Subcutaneous abdominal adipose tissue (tissue), 5 donors: ENCODE measurements at regions not wholly inside any gene's neighbourhood (a gene's known extent, or its start where the extent isn't known, plus 50 kb on each side); places are given as distances from the start of the nearest gene placed in this dataset.

Experiments used
- H3K27ac ChIP-seq: one replicate; pipeline ENCODE4 v1.7.0; 2013; ENCODE audit warnings: low read depth, mild to moderate bottlenecking, inconsistent platforms, low read length, moderate library complexity
- H3K27me3 ChIP-seq, 5 donors: one replicate each; pipeline ENCODE4 v1.7.0; 2013; ENCODE audit warnings: low read length in 5 of 5, inconsistent platforms in 1 of 5; ENCODE audit not compliant: control insufficient read depth in 5 of 5, insufficient read depth in 4 of 5
- H3K36me3 ChIP-seq, 5 donors: one replicate each; pipeline ENCODE4 v1.7.0; 2013; ENCODE audit warnings: low read length in 5 of 5; ENCODE audit not compliant: control insufficient read depth in 5 of 5, insufficient read depth in 5 of 5
- H3K4me1 ChIP-seq, 5 donors: one replicate each; pipeline ENCODE4 v1.7.0; 2013; ENCODE audit warnings: low read length in 5 of 5, mild to moderate bottlenecking in 3 of 5, moderate library complexity in 1 of 5; ENCODE audit not compliant: control insufficient read depth in 5 of 5, insufficient read depth in 5 of 5
- H3K4me3 ChIP-seq, 5 donors: one replicate each; pipeline ENCODE4 v1.7.0; 2013; ENCODE audit warnings: low read length in 5 of 5, low read depth in 1 of 5
- H3K9ac ChIP-seq, 5 donors: one replicate each; pipeline ENCODE4 v1.7.0; 2013; ENCODE audit warnings: low read length in 5 of 5, mild to moderate bottlenecking in 4 of 5, moderate library complexity in 3 of 5
- H3K9me3 ChIP-seq, 5 donors: one replicate each; pipeline ENCODE4 v1.7.0; 2013; ENCODE audit warnings: low read length in 5 of 5; ENCODE audit not compliant: control insufficient read depth in 5 of 5
- donor health status: healthy.
- donor health status: healthy.
- donor health status: healthy.
- donor health status: healthy.
- donor health status: healthy.

DNA sequence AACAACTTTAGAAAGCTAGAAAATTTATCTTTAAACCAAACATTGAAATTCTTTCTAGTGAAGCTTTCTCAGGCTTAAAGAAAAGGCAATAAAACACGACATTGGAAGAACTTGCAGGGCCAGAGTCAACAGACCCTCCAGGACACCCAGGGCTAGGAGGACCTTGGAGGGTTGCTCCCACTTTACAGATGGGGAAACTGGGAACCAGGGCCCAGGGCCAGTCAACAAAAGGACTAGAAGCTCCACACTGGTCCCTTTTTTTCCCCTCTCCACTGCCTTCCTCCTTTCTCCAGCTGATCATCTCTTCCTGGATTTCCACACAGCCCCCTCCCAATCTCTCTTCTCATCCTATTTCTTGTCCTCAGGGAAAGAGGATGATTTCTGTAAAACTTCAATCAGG, 307.7 kb upstream of the CDH5 start:
- H3K9me3 ChIP-seq, result no peaks in the 10 kb centered on the region
- no peaks in the 10 kb centered on the region for H3K36me3 ChIP-seq
- no peak overlapping the region for H3K4me3 ChIP-seq
- H3K27me3 ChIP-seq, result peaks cover 0 to 10% (median 0%) of the 10 kb centered on the region in 5 donors
- no peak overlapping the region for H3K9ac ChIP-seq
- no peaks in the 10 kb centered on the region for H3K4me1 ChIP-seq
- no peak overlapping the region for H3K27ac ChIP-seq

- H3K27me3 ChIP-seq, result peaks cover 0 to 10% (median 0%) of the 10 kb centered on the region in 5 donors
- no peaks in the 10 kb centered on the region for H3K36me3 ChIP-seq
- H3K27ac ChIP-seq, result no peak overlapping the region
- H3K4me1 ChIP-seq, result no peaks in the 10 kb centered on the region
- H3K9ac ChIP-seq, result no peak overlapping the region
- no peaks in the 10 kb centered on the region for H3K9me3 ChIP-seq
- H3K4me3 ChIP-seq, result no peak overlapping the region
Observed at GRCh38 chr16:66058172-66058691, 308.3 kb upstream of the CDH5 start.

DNA sequence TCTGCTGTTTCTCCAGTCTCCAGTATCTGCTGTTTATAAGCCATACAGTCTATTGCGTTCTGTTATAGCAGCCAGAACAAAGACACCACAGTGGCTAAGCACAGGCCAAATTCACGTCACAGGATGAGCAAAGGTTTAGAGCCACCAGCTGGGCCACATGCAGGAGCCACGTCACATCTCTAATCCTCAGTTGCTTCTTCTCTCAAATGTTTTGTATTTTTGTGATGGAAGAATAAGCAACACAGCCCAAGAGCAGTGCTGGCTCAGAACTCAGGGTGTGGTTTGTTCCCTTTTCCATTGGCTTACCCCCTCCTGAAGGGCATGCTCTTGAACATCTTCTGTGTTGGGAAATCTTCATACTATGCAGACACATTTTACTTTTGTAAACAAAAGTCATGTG, 309.4 kb upstream of the CDH5 start:
- H3K4me3 ChIP-seq, result no peak overlapping the region
- no peak overlapping the region for H3K9ac ChIP-seq
- no peaks in the 10 kb centered on the region for H3K9me3 ChIP-seq
- no peaks in the 10 kb centered on the region for H3K4me1 ChIP-seq
- no peaks in the 10 kb centered on the region for H3K36me3 ChIP-seq
- H3K27ac ChIP-seq, result no peak overlapping the region
- peaks cover 0 to 10% (median 0%) of the 10 kb centered on the region in 5 donors for H3K27me3 ChIP-seq

DNA sequence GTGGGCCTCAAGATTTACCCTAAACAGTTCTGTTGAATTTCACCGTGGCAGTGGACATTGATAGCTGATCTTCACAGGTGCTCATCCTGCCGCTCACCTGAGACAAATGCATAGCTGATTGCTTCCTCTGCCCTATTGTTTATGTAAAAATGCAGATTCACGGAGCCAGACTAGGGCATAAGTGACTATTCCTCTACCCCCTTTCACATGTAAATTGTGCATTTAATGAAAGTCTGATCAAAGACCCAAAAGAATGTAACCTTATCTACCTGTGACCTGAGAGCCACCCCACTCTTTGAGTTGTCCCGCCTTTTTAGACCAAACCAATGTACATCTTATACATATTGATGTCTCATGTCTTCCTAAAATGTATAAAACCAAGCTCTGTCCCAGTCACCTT, 312.4 kb upstream of the CDH5 start:
- no peak overlapping the region for H3K4me3 ChIP-seq
- H3K27ac ChIP-seq, result no peak overlapping the region
- no peak overlapping the region for H3K9ac ChIP-seq
- H3K4me1 ChIP-seq, result no peaks in the 10 kb centered on the region
- H3K36me3 ChIP-seq, result no peaks in the 10 kb centered on the region
- H3K27me3 ChIP-seq, result peaks cover 0 to 3% (median 0%) of the 10 kb centered on the region in 5 donors
- peaks cover 0 to 4% (median 0%) of the 10 kb centered on the region in 5 donors for H3K9me3 ChIP-seq

DNA sequence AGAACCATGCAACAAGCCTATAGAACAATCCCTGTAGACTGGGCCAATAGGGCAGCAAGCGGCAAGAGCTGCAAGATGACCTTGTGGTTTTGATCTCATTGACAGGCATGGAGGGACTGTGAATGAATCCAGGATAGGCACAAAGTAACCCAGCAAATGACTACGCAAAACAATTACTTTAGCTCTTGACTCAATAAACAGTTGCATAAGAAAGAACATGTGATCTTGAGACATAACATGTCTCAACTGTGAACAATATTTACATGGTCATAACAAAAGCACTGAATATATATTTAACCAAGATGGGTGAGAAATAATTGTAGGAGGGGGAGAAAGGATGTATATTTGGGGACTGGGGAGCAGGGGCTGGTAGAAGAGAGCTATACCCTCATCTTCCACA, 313.7 kb upstream of the CDH5 start:
- Histone ChIP-seq H3K27ac (no peak overlapping the region), H3K4me1 (no peaks in the 10 kb centered on the region), H3K4me3 (no peak overlapping the region), H3K9me3 (peaks cover 0 to 4% (median 0%) of the 10 kb centered on the region in 5 donors), H3K27me3 (peaks cover 0 to 3% (median 0%) of the 10 kb centered on the region in 5 donors), H3K9ac (no peak overlapping the region), H3K36me3 (no peaks in the 10 kb centered on the region)

- Histone ChIP-seq H3K4me3 (no peak overlapping the region), H3K4me1 (no peaks in the 10 kb centered on the region), H3K9ac (no peak overlapping the region), H3K9me3 (peaks cover 0 to 4% (median 0%) of the 10 kb centered on the region in 5 donors), H3K27ac (no peak overlapping the region), H3K27me3 (no peaks in the 10 kb centered on the region), H3K36me3 (no peaks in the 10 kb centered on the region)
Observed at GRCh38 chr16:66050991-66051390, 315.5 kb upstream of the CDH5 start.

GRCh38 chr16:66049865-66050264, 316.6 kb upstream of the CDH5 start:
- Histone ChIP-seq H3K36me3 (no peaks in the 10 kb centered on the region), H3K27me3 (no peaks in the 10 kb centered on the region), H3K9me3 (peaks cover 0 to 4% (median 0%) of the 10 kb centered on the region in 5 donors), H3K4me1 (no peaks in the 10 kb centered on the region), H3K4me3 (no peak overlapping the region), H3K27ac (no peak overlapping the region), H3K9ac (no peak overlapping the region)

- no peaks in the 10 kb centered on the region for H3K4me1 ChIP-seq
- no peaks in the 10 kb centered on the region for H3K27me3 ChIP-seq
- no peak overlapping the region for H3K27ac ChIP-seq
- peaks cover 0 to 4% (median 0%) of the 10 kb centered on the region in 5 donors for H3K9me3 ChIP-seq
- H3K36me3 ChIP-seq, result no peaks in the 10 kb centered on the region
- no peak overlapping the region for H3K9ac ChIP-seq
- H3K4me3 ChIP-seq, result no peak overlapping the region
Observed at GRCh38 chr16:66045626-66046025, 320.9 kb upstream of the CDH5 start.

DNA sequence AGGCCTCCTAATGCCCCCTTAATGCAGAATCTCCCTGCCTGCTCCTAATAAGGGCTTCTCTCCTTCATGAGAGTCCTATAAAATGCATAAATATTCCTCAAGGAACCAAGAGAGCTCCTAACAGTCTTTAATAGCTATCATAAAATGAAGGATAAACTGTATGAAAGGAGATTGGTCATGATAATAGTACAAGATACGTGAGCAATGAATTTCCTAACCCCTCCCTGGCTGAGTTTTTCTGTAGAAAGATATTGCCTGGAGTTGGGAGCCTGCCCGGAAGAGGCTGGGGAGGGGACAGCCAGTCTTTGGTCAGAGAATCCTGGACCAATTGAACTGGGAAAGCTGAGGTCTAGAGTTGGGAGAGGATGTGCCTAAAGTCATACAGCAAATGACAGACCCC, 321.9 kb upstream of the CDH5 start:
- Histone ChIP-seq H3K36me3 (no peaks in the 10 kb centered on the region), H3K9ac (no peak overlapping the region), H3K27ac (no peak overlapping the region), H3K9me3 (peaks cover 0 to 1% (median 0%) of the 10 kb centered on the region in 5 donors), H3K4me3 (no peak overlapping the region), H3K4me1 (no peaks in the 10 kb centered on the region), H3K27me3 (no peaks in the 10 kb centered on the region)

GRCh38 chr16:66044089-66044488, 322.4 kb upstream of the CDH5 start:
- no peaks in the 10 kb centered on the region for H3K27me3 ChIP-seq
- H3K9ac ChIP-seq, result no peak overlapping the region
- H3K4me1 ChIP-seq, result peaks cover 0 to 3% (median 0%) of the 10 kb centered on the region in 5 donors
- H3K27ac ChIP-seq, result no peak overlapping the region
- no peaks in the 10 kb centered on the region for H3K9me3 ChIP-seq
- no peak overlapping the region for H3K4me3 ChIP-seq
- H3K36me3 ChIP-seq, result no peaks in the 10 kb centered on the region

- Histone ChIP-seq H3K27ac (no peak overlapping the region), H3K4me1 (peaks cover 0 to 11% (median 0%) of the 10 kb centered on the region in 5 donors), H3K9ac (no peak overlapping the region), H3K27me3 (no peaks in the 10 kb centered on the region), H3K36me3 (no peaks in the 10 kb centered on the region), H3K9me3 (no peaks in the 10 kb centered on the region), H3K4me3 (no peak overlapping the region)
Observed at GRCh38 chr16:66043326-66043725, 323.2 kb upstream of the CDH5 start.
